Hematopoietic multipotent progenitor cell treated with erythropoietin and hydrocortisone succinate and interleukin-3 and kit ligand, for 6 days (in vitro differentiated cells): ENCODE measurements at regions not wholly inside any gene's neighbourhood (a gene's known extent, or its start where the extent isn't known, plus 50 kb on each side); places are given as distances from the start of the nearest gene placed in this dataset.

ENCODE experiments used
- DNase-seq: peaks from one replicate; pipeline ENCODE4 v3.0.0-alpha.2; 2015

DNA sequence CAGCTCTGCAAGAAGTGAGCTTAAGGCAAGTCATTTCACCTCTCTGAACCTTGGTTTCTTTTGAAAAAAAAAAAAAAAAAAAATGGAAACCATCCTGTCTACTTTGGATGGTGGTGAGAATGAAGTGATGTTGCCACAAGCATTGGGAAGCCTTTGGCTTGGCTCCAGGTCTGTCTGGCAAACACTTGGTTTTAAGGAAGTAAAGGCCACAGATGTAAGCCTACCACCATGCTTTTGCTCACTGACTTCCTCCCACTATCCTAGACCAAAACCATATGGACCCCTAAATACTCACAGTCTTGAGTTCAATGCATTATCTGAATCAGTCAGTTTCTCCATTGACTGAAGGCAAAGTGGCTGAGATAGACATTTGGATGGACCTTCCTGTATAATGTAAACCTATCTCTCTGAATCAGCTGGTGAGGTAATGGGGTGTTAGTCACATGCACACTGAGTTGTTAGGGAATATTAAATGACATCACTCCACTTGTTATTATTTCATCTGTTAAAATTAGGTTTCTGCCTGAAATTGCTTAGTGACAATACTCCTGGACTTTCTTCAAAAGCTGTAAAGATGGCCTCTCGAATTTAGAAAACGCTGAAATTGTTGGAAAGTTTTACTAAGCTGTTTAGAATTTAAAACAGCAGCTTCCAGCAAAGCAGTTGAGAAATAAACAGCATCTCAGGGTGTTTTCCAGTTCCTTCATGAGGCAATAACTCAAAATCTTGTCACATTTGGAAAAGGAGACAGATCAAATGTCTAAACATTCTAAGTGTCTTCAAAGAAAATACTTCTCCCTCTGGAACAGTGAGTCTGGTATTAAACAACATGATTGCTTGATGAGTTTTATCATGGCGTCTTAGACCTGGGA is 833.5 kb downstream of the DHX35 start:
- DNase-seq: no peak

DNA sequence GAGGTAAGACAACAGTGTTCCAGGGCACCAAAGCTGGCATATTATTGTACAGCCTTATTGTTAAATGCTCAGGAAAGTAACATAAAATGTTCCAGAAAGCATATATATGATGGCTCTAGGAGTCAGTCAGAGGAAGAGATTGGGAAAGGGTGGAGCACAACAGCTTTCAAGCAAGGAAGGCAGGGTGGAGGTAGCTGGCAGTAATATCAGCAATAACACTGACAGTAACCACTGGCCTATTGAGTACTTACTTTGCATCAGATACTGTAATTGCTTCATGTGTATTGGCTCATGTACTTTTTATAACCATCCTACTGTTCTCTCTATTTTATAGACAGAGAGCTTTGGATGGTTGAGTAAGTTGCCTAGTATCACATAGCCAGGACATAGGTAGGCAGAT is 830.2 kb downstream of the DHX35 start:
- DNase-seq: no peak

- DNase-seq: no peak
Observed at GRCh38 chr20:39789411-39789810, 827.3 kb downstream of the DHX35 start.

DNA sequence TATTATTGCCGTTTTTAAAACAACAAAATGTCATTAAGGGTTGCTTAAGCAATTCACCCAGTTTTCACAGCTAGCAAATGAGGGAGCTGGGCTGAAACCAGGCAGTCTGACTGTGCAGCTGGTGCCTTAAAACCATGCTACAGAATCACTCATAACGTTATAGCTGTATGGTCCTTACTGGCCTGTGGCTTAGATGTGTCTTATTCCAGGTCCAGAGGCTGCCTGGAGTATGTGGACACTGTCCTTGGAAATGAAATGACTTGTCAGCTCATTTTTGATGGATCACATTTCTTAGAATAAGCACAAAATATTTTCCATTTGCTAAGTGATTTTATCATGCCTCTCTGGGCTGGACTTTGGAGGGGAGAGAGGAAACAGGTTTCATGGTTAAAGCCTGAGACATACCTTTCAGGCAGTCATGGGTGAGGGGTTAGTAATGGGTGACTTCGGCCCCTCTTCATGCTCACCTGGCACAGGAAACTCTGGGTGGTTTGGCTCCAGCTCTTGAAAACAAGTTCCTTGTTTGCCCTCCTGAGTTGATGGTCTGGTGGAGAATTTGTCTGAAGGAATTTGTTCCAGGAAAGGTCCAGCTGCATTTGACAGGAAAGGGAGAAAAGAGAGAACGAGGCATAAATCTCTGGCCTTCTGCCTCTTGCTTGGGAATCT is 823.2 kb downstream of the DHX35 start:
- no peak for DNase-seq

DNA sequence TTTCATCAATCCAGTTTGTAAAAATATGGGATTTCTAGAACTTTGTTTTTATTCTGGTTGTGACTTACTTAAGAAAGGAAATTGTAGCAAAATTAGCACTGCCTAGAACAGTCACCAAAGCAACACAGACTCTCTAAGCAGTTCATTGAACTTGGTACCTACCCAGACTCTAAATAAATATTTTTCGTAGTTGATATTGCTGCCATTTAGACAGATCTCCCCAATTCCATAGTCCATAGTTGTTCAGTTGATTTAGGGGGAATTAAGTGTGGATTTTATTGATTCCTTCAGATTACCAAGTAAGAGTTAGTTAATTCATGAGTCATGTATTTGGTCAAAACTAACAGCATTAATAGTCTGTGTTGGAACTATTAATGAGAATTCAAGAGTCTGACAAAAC is 822.5 kb downstream of the DHX35 start:
- no peak for DNase-seq

GRCh38 chr20:39778847-39779604 is 816.9 kb downstream of the DHX35 start:
- DNase-seq: no peak

DNA sequence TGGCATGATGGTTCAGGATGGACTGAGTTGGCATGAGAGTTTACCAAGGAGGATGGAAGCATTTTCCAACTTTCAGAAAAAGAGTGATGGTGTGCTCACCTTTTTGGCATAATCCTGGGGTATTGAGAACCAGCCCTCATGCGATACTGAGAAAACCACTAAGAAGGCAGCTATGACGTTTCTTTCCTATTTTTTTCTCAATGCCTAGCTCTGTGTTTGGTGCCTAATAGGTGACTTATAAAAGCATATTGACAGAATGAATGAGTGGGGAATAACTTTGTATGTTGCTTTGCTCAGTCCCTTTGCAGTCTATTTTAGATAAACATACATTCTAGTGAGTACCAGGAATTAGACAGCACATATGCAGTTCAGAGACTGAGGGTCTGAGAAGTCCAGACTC is 816.3 kb downstream of the DHX35 start:
- no peak for DNase-seq

- no peak for DNase-seq
Observed at GRCh38 chr20:39777610-39778009, 815.5 kb downstream of the DHX35 start.

- DNase-seq: no peak
Observed at GRCh38 chr20:39775110-39775509, 813.0 kb downstream of the DHX35 start.

GRCh38 chr20:39773380-39774000 is 811.3 kb downstream of the DHX35 start:
- DNase-seq: no peak

DNA sequence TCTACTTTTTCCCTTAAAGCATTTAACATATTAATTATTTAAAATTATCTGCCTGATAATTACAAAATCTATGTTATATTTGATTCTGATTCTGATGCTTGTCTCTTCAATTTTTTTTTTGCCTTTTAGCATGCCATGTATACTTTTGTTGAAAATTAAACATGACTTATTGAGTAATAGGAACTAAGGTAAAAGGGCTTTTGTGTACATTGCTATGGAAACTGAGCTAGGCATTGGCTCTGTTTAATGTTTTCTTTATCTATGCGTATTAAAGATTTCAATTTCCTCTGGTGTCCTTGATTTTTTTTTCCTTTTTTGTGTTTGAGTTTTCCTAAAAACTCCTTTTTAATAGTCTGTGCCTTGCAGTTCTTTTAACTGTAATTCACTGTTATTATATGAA is 805.2 kb downstream of the DHX35 start:
- DNase-seq: no peak

DNA sequence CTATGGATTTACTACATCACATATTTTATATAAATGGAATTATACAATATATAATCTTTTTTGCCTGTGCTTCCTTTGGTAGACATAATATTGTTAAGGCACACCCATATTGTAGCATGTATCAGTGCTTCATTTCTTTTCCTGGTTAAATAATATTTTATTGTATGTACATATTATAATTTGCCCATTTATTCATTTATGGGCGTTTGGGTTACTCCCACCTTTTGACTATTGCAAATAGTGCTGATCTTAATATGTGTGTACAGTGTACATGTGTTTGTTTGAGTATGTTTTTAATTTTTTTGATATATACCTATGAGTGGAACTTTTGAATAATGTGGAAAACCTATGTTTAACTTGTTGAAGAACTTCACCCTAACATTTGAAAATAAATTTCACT is 804.2 kb downstream of the DHX35 start:
- DNase-seq: no peak

DNA sequence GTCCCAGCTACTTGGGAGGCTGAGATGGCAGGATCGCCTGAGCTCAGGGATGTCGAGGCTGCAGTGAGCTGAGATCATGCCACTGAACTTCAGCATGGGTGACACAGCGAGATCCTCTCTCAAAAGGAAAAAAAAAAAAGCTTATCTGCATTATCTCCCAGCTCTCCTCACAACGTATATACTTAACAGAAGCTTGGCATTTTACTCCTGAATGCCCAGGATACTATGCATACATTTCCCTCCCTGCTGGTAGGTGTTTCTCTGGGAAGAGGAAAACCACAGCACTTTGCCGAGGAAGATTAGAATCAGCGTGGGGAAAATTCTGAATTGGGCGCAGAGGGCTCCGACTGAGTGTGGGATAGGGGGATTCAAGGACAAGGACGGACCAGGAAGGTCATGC is 800.6 kb downstream of the DHX35 start:
- DNase-seq: no peak

DNA sequence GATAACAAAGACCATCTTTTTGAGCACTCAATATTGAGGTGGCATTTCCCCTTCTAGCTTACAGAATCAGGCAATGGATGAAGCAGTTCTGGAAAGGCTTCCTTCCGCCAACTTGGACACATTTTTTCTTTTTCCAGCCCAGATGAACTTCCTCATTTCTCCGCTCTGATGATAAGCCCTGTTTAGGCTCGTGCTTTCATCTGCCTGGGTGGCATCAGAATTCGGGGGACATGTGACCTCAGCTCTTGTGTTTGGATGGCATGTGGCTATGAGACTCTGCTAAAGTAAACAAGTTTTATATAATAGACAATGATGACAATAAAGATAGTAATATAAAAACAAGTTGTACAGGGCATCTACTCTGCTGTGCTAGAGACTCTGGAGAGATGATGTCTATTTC is 796.7 kb downstream of the DHX35 start:
- DNase-seq: no peak

GRCh38 chr20:39756828-39757227 is 794.7 kb downstream of the DHX35 start:
- DNase-seq: no peak

- DNase-seq: no peak
Observed at GRCh38 chr20:39756369-39756768, 794.2 kb downstream of the DHX35 start.

DNA sequence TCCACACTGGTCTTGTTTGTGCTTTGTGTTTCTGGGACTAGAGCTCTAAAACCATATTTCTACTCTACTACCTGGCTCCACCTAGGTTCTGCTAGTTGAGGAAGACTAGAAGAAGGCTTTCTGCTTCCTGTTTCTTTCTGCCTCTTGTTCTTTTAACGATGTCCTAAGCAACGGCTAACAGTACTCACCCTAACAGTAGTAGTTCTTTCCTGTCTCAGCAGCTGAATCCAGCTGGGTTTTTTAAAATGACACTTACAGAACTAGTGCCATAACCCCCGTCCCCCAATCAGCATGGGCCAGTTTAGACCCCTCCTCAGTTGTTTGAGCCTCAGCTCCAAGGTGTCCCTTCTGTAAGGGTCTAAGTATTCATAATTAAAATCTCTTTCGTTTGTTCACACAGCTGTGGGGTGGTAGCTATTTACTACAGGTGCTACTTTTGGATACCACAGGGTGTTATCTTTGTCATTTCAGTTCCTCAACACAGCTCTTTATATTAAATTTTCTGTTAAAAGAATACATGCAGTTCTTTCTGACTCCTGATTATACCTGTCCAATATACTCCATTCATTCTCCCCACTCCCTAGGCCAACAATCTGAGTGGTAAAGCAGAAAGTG is 790.2 kb downstream of the DHX35 start:
- no peak for DNase-seq

GRCh38 chr20:39751557-39752137 is 789.5 kb downstream of the DHX35 start:
- DNase-seq: no peak

DNA sequence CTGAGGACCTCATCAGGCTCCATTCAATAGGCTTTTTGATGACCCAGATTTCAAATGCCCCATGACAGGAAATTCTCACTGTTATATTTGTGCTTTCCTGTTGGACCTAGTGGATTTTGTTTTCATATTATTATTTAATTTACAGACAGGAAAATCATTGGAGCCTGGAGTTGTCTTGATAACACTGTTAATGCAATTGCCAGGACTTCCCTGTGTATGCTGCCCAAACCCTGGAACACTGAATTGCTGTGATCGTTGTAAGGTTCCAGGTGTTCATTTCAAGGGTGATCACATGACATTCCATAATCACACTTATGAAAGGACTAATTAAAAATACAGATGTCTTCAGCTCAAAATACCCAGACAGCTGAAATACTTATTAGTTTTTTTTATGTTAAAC is 783.2 kb downstream of the DHX35 start:
- DNase-seq: no peak

GRCh38 chr20:39738651-39739050 is 776.5 kb downstream of the DHX35 start:
- DNase-seq: no peak

DNA sequence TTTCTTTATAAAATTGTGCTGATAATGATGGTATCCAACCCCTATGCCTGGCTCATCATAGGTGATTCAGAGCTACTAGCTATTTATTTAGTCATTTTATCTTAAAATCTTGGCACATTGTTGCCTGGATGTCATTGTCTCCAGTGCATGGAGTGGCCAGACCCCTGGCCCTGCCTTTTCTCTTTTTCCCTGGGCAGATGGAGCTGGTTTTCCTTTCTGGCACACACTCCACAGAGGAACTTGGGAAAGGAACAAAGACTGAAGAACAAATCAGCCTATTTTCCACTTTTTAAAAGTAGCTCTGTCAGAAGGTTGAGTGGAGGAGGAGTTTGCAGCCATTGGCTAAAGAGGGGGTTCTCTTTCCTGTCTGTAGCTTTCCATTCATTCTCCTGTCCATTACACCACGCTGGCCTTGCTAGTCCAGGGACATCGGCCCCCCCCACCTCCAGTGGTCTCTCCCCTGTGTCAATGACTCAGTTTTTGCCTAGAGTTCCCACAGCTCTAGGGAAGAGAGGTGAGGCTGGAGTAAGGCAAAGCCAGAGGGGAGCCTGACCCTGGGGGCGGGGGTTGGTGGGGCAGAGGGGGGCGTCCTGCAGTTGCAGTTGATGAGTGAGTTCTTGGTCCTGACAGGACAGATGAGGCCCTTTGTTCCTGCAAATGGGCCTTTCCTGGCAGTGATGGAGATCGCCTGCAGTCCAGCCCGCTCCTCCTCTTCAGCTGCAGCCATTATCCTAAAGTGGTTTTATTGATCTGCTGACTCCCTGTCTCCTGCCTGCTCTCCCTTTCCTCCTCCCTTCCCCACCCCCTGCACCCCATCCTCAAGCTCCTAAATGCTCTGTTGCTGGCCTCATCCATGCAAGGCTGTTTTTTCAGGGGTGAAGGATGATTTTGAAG is 774.5 kb downstream of the DHX35 start:
- no peak for DNase-seq
